Stomach (tissue), 8 donors: ENCODE measurements at regions not wholly inside any gene's neighbourhood (a gene's known extent, or its start where the extent isn't known, plus 50 kb on each side); places are given as distances from the start of the nearest gene placed in this dataset.

Source experiments
- DNase-seq, 2 donors: peaks; one replicate each; pipeline versions ENCODE4 v3.0.0 to v3.0.0-alpha.2; 2013 to 2019
- H3K27ac ChIP-seq, 5 donors: fragments of 200-600 bp in 4 of 5; sonication (generic) in 4 of 5; one replicate each; pipeline ENCODE4 v1.5.1; 2013 to 2019; ENCODE audit warnings: mild to moderate bottlenecking in 1 of 5, moderate library complexity in 1 of 5
- H3K27me3 ChIP-seq, 3 donors: fragments of 200-600 bp; sonication (generic); one replicate each; pipeline ENCODE4 v1.5.1; 2017 to 2019; ENCODE audit warnings: mixed run types in 1 of 3
- H3K36me3 ChIP-seq, 4 donors: fragments of 200-600 bp; sonication (generic); 1 replicate in 3 of 4; 2 replicates in 1 of 4; pipeline ENCODE4 v1.5.1; 2016 to 2019
- H3K4me1 ChIP-seq, 4 donors: fragments of 200-600 bp; sonication (generic); one replicate each; pipeline ENCODE4 v1.5.1; 2016 to 2019
- H3K4me3 ChIP-seq, 4 donors: fragments of 200-600 bp; sonication (generic) in 3 of 4; one replicate each; pipeline ENCODE4 v1.5.1; 2016 to 2019; ENCODE audit warnings: mild to moderate bottlenecking in 1 of 4
- H3K9me3 ChIP-seq, 4 donors: fragments of 200-600 bp; sonication (generic); one replicate each; pipeline ENCODE4 v1.5.1; 2016 to 2019
- CTCF ChIP-seq, 7 experiments: fragments of 450-650 bp in 4 of 7; fragments of 200-600 bp in 3 of 7; sonication (generic) in 3 of 7; IDR thresholded peaks; one replicate each; pipeline ENCODE4 v1.5.1; 2016 to 2019; ENCODE audit warnings: antibody characterized with exemption in 7 of 7, control low read depth in 2 of 7, mild to moderate bottlenecking in 1 of 7
- EP300 ChIP-seq: sonication (generic); formaldehyde crosslinking; IDR thresholded peaks from one replicate; pipeline ENCODE4 v1.6.1; 2017; ENCODE audit warnings: antibody characterized with exemption
- POLR2A ChIP-seq, 4 donors: fragments of 450-650 bp; IDR thresholded peaks; one replicate each; pipeline ENCODE4 v1.6.1; 2016; ENCODE audit warnings: antibody characterized with exemption in 4 of 4, control low read depth in 2 of 4, mild to moderate bottlenecking in 1 of 4, moderate library complexity in 1 of 4
- POLR2AphosphoS5 ChIP-seq, 3 donors: sonication (generic); formaldehyde crosslinking; IDR thresholded peaks; one replicate each; pipeline ENCODE4 v1.6.1; 2016; ENCODE audit warnings: antibody characterized with exemption in 3 of 3
- WGBS, 5 donors: extraction: QIAGEN DNeasy Blood & Tissue Kit in 3 of 5; methylation state at CpG; one replicate each; pipeline versions ENCODE4 v1.1.5 to v1.1.7; 2013 to 2018; 5-methylcytosine and 5-hydroxymethylcytosine counted together
- intact Hi-C: fragments of 100-400 bp; cut with DNase I; formaldehyde crosslinking; loops from one replicate; pipeline ENCODE4 v1.15.1; 2023; ENCODE audit warnings: low total_unique reads
- donor health status: healthy with polysubstance abuse.
- donor health status: Bipolar disorder and iron deficiency.
- donor health status: healthy.

DNA sequence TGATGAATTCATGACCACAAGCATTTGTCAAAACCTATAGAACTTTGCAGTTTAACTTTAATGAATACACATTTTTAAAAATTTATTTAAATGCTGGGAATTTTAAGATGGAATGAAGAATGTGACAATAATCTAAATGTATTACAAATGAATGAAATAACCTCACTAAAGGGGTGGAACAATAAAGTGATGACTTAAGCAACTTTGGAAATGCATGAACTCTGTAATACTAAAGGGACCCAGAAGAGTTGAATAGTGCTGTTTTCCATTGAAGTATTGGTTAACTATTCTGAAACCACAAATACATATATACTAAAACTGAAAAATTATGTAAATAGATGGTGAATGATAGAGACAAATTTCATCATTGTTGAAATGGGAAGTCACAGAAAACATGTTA lies 1395.1 kb downstream of the NCAM2 start:
- H3K4me1 ChIP-seq, result no peaks in the 10 kb centered on the region
- no peak for DNase-seq
- H3K27me3 ChIP-seq, result no peaks in the 10 kb centered on the region
- no peak for TF ChIP-seq POLR2A (IDR thresholded peaks at IDR 0.05)
- no peak for TF ChIP-seq POLR2AphosphoS5 (IDR thresholded peaks at IDR 0.05)
- TF ChIP-seq CTCF (IDR thresholded peaks at IDR 0.05), result no peak
- no peak for TF ChIP-seq EP300
- no peak overlapping the region for H3K4me3 ChIP-seq
- H3K36me3 ChIP-seq, result no peaks in the 10 kb centered on the region
- peaks cover 0 to 21% (median under 1%) of the 10 kb centered on the region in 4 donors for H3K9me3 ChIP-seq
- no peak overlapping the region for H3K27ac ChIP-seq
- intact Hi-C loops, result no loop called here

GRCh38 chr21:22395965-22396364 lies 1397.8 kb downstream of the NCAM2 start:
- Histone ChIP-seq H3K27me3 (no peaks in the 10 kb centered on the region), H3K4me3 (no peak overlapping the region), H3K9me3 (peaks cover 0 to 16% (median 0%) of the 10 kb centered on the region in 4 donors), H3K27ac (no peak overlapping the region), H3K36me3 (no peaks in the 10 kb centered on the region), H3K4me1 (no peaks in the 10 kb centered on the region)
- TF ChIP-seq CTCF (IDR thresholded peaks at IDR 0.05), result no peak
- TF ChIP-seq POLR2A (IDR thresholded peaks at IDR 0.05), result no peak
- intact Hi-C loops, result no loop called here
- WGBS, 5 donors, result 78 to 89% (median 85%) methylated on average over 6 of the region's 6 CpGs
- DNase-seq, result no peak

DNA sequence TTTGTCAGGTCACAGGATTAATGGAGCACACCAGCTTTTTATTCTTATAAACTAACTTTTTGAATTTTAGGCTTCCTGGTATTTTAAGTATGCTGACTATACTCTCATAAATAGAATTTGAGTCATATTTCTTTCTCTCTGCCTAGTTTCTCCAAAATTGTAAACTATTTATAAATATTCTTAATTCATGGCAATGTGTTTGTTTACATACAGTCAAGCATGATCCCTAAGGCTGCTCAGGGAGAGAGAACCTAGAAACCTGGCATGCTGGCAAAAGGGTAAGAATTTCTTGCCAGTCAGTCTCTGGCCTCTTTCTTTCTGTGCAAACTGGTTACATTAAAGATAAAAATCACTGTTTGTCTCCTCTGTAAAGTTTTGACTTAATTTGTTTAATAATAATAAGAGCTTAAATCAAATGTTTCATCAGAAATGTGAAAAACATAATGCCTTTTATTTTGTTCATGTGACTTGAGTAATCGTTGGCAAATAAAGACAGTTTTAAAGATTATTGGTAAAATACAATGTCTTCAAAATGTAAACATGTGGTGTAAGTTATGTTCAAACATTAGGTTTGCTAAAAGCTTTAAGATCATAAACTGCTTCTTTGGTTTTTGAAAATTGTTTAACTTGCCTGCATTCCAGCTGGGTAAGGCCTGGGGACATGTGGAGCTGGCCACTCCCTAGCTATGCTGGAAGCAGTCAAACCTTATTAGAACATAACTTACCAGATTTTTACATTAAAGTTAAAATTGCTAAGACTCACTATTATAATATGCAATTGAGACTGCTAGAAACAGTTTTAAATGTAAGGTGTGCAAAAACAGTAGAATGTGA lies 1401.7 kb downstream of the NCAM2 start:
- no peak overlapping the region for H3K27ac ChIP-seq
- DNase-seq, result peak in 1 of 2 donors; percentile 3
- H3K27me3 ChIP-seq, result no peaks in the 10 kb centered on the region
- TF ChIP-seq POLR2AphosphoS5 (IDR thresholded peaks at IDR 0.05), result no peak
- no peak for TF ChIP-seq CTCF (IDR thresholded peaks at IDR 0.05)
- TF ChIP-seq POLR2A (IDR thresholded peaks at IDR 0.05), result no peak
- TF ChIP-seq EP300, result no peak
- WGBS, 5 donors, result 32 to 50% (median 33%) methylated on average over 1 of the region's 1 CpG
- intact Hi-C loops, result no loop called here
- H3K9me3 ChIP-seq, result peaks cover 0 to 17% (median 0%) of the 10 kb centered on the region in 4 donors
- H3K4me3 ChIP-seq, result no peak overlapping the region
- H3K36me3 ChIP-seq, result no peaks in the 10 kb centered on the region
- no peaks in the 10 kb centered on the region for H3K4me1 ChIP-seq

DNA sequence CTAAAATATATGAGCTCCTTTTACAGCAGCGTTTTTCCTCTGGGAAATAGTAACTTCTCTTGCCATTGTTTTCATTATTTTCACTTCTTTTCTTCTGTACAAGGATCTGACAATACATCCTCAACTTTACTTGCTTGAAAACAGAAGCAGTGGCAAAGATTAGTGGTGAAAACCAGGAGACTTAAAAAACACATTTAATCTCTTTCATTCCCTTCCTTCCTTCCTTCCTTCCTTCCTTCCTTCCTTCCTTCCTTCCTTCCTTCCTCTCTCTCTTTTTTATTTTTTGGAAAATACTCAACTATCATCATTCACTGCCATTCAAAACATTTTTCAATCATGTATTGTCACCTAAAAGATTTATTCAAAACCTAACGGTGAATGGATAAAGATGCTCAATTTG lies 1411.4 kb downstream of the NCAM2 start:
- no peak for DNase-seq
- Histone ChIP-seq H3K27me3 (no peaks in the 10 kb centered on the region), H3K4me3 (no peak overlapping the region), H3K9me3 (peaks cover 0 to 8% (median 0%) of the 10 kb centered on the region in 4 donors), H3K27ac (no peak overlapping the region), H3K36me3 (no peaks in the 10 kb centered on the region), H3K4me1 (no peaks in the 10 kb centered on the region)
- TF ChIP-seq POLR2A (IDR thresholded peaks at IDR 0.05), result no peak
- TF ChIP-seq POLR2AphosphoS5 (IDR thresholded peaks at IDR 0.05), result no peak
- no peak for TF ChIP-seq CTCF (IDR thresholded peaks at IDR 0.05)
- TF ChIP-seq EP300, result no peak
- intact Hi-C loops, result no loop called here
- 56 to 77% (median 69%) methylated on average over 2 of the region's 2 CpGs for WGBS, 5 donors
